ENCODE measurements at regions not wholly inside any gene's neighbourhood (a gene's known extent, or its start where the extent isn't known, plus 50 kb on each side); places are given as distances from the start of the nearest gene placed in this dataset.

DNA sequence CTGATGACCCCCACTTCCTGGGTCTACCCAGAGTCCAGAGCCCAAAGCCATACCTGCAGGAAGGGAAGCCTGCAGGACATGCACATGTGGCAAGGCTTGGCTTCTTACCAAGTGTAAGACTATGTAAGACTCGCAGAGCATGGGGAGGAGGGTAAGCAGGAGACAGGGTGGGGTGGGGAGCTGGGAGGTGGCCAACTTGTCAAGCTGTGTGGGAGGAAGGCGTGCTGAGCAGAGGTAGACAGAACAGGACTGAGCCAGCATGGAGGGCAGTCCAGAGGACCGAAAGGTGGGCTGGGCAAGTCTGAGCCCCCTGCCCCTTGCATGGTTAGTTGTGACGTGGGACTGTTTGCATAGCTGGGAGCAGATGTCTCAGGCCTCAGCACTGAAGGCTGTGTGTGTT is 53.4 kb upstream of the RNF24 start:
- TF ChIP-seq CTCF (IDR thresholded peaks at IDR 0.05; ENCODE audit: low read depth, low read length) = no peak
- no peak for TF ChIP-seq EZH2phosphoT487 (IDR thresholded peaks at IDR 0.05; ENCODE audit: low read depth)
- Histone ChIP-seq H3K4me2 (ENCODE audit: low read length) (no peak overlapping the region), H2AFZ (ENCODE audit: low read depth, low read length) (no peak overlapping the region), H3K4me3 (ENCODE audit: low read length) (no peak overlapping the region), H3K9me3 (ENCODE audit: insufficient read depth, low read length) (no peaks in the 10 kb centered on the region), H3K27me3 (ENCODE audit: low read depth, low read length) (no peaks in the 10 kb centered on the region), H3K79me2 (ENCODE audit: low read length) (no peaks in the 10 kb centered on the region), H3K4me1 (ENCODE audit: low read length) (no peaks in the 10 kb centered on the region), H3K27ac (ENCODE audit: low read length) (no peak overlapping the region), H3K9ac (ENCODE audit: low read length) (no peak overlapping the region), H4K20me1 (ENCODE audit: insufficient read depth, low read length) (no peaks in the 10 kb centered on the region), H3K36me3 (replicated peaks; ENCODE audit: low read depth, low read length) (no peaks in the 10 kb centered on the region)

DNA sequence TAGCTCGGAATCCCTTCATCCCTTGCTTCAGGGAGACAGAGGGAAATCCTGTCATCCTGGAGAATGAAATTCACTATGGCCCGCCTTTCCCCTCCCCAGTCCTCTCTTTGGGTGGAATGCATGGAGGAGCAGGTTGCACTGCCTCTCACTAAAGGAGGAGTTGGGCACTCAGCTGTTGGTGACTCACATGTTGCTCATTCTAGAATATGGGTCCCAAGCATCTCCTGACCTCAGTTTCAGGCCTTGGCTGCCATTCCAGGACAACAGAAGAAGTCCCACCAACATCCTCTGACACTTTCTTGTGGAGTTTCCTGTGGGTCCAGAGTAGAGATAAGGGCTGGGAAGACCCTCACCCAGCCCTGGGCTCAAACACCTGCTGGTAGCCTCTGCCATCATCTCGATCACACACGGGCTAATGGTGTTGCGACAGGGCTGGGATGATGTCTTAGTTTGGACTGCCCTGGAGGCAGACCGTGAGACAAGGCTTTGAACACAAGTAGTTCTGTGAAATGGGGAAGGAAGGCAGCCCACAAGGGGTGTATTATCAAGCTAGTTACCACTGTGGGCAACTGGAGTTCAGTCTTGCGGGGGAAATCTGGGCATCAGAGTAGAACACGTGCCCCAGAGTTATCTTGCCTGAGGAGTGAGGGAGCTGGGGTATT is 52.4 kb upstream of the RNF24 start:
- Histone ChIP-seq H3K79me2 (ENCODE audit: low read length) (no peaks in the 10 kb centered on the region), H2AFZ (ENCODE audit: low read depth, low read length) (no peak overlapping the region), H3K4me3 (ENCODE audit: low read length) (no peak overlapping the region), H3K9me3 (ENCODE audit: insufficient read depth, low read length) (no peaks in the 10 kb centered on the region), H3K9ac (ENCODE audit: low read length) (no peak overlapping the region), H3K4me2 (ENCODE audit: low read length) (no peak overlapping the region), H3K27ac (ENCODE audit: low read length) (no peak overlapping the region), H4K20me1 (ENCODE audit: insufficient read depth, low read length) (no peaks in the 10 kb centered on the region), H3K27me3 (ENCODE audit: low read depth, low read length) (no peaks in the 10 kb centered on the region), H3K4me1 (ENCODE audit: low read length) (peaks cover 2% of the 10 kb centered on the region), H3K36me3 (replicated peaks; ENCODE audit: low read depth, low read length) (no peaks in the 10 kb centered on the region)
- no peak for TF ChIP-seq CTCF (IDR thresholded peaks at IDR 0.05; ENCODE audit: low read depth, low read length)
- no peak for TF ChIP-seq EZH2phosphoT487 (IDR thresholded peaks at IDR 0.05; ENCODE audit: low read depth)

DNA sequence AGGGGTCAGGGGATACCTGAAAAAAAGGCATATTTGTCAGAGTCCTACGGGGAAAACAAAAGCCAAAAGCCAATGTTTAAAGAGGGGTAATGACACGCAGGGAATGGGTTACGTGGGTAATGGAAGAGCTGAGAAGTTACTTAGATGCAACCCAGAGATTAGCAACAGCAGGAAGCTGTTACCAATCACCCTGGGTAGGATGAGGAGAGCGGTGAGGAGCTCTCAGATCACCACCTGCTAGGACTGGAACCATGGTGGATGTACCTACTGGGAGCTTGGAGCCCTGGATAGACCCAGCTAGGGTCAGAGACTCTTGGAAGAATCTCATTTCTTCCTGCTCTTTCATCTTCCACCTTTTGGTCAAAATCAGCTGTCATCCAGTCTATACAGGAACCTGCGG is 51.2 kb upstream of the RNF24 start:
- Histone ChIP-seq H3K27ac (ENCODE audit: low read length) (no peak overlapping the region), H3K4me3 (ENCODE audit: low read length) (no peak overlapping the region), H3K4me2 (ENCODE audit: low read length) (no peak overlapping the region), H2AFZ (ENCODE audit: low read depth, low read length) (no peak overlapping the region), H3K36me3 (replicated peaks; ENCODE audit: low read depth, low read length) (no peaks in the 10 kb centered on the region), H4K20me1 (ENCODE audit: insufficient read depth, low read length) (no peaks in the 10 kb centered on the region), H3K9me3 (ENCODE audit: insufficient read depth, low read length) (no peaks in the 10 kb centered on the region), H3K9ac (ENCODE audit: low read length) (no peak overlapping the region), H3K27me3 (ENCODE audit: low read depth, low read length) (no peaks in the 10 kb centered on the region), H3K4me1 (ENCODE audit: low read length) (peaks cover 12% of the 10 kb centered on the region), H3K79me2 (ENCODE audit: low read length) (no peaks in the 10 kb centered on the region)
- TF ChIP-seq CTCF (IDR thresholded peaks at IDR 0.05; ENCODE audit: low read depth, low read length) = no peak
- no peak for TF ChIP-seq EZH2phosphoT487 (IDR thresholded peaks at IDR 0.05; ENCODE audit: low read depth)

DNA sequence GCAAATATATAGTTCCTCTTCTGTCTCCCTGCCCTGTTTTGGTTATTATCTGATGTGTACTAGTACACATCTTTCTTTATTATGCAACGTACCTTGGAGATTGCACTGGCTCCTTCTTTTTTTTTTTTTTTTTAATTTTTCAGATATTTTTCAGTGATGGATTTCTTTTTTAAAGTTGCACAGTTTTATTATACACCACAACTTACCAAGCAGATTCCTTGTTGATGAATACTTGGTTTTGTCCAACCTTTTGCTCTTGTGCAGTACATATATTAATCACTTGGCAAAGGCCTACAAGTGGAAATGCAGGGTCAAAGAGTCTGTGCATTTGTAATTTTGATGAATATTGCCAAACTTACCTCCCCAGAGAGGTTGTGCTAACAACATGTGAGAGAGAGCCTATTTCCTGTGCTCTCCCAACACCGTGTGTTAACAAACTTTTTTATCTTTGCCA is 50.1 kb upstream of the RNF24 start:
- no peak overlapping the region for H3K9ac ChIP-seq (ENCODE audit: low read length)
- TF ChIP-seq CTCF (IDR thresholded peaks at IDR 0.05; ENCODE audit: low read depth, low read length) (no peak), EZH2phosphoT487 (IDR thresholded peaks at IDR 0.05; ENCODE audit: low read depth) (no peak)
- H4K20me1 ChIP-seq (ENCODE audit: insufficient read depth, low read length) = no peaks in the 10 kb centered on the region
- H3K27me3 ChIP-seq (ENCODE audit: low read depth, low read length) = no peaks in the 10 kb centered on the region
- H3K9me3 ChIP-seq (ENCODE audit: insufficient read depth, low read length) = no peaks in the 10 kb centered on the region
- H2AFZ ChIP-seq (ENCODE audit: low read depth, low read length) = no peak overlapping the region
- no peak overlapping the region for H3K4me3 ChIP-seq (ENCODE audit: low read length)
- peaks cover 24% of the 10 kb centered on the region for H3K4me1 ChIP-seq (ENCODE audit: low read length)
- no peak overlapping the region for H3K27ac ChIP-seq (ENCODE audit: low read length)
- H3K4me2 ChIP-seq (ENCODE audit: low read length) = no peak overlapping the region
- no peaks in the 10 kb centered on the region for H3K79me2 ChIP-seq (ENCODE audit: low read length)
- H3K36me3 ChIP-seq (replicated peaks; ENCODE audit: low read depth, low read length) = no peaks in the 10 kb centered on the region
